H9 (cell line): ENCODE measurements at regions not wholly inside any gene's neighbourhood (a gene's known extent, or its start where the extent isn't known, plus 50 kb on each side); places are given as distances from the start of the nearest gene placed in this dataset.

ENCODE experiments used
- DNase-seq: peaks from one replicate; pipeline ENCODE4 v3.0.0-alpha.2; 2017
- H2AFZ ChIP-seq: one replicate; pipeline ENCODE4 v1.6.1; 2013; ENCODE audit warnings: mild to moderate bottlenecking, low read length, control low read depth, moderate library complexity
- H2AK5ac ChIP-seq: 2 replicates; pipeline ENCODE4 v1.6.1; 2013; ENCODE audit warnings: low read length, control low read depth, mixed read lengths; ENCODE audit not compliant: insufficient read length
- H2BK120ac ChIP-seq: one replicate; pipeline ENCODE4 v1.6.1; 2013; ENCODE audit warnings: low read depth, mild to moderate bottlenecking, low read length, control low read depth, inconsistent platforms; ENCODE audit not compliant: poor library complexity, severe bottlenecking
- H2BK12ac ChIP-seq: 2 replicates; pipeline ENCODE4 v1.6.1; 2013; ENCODE audit warnings: low read length, control low read depth, mixed read lengths, low read depth; ENCODE audit not compliant: insufficient read length
- H2BK15ac ChIP-seq: 2 replicates; pipeline ENCODE4 v1.6.1; 2013; ENCODE audit warnings: low read depth, low read length, control low read depth
- H2BK20ac ChIP-seq: one replicate; pipeline ENCODE4 v1.6.1; 2013; ENCODE audit warnings: low read depth, mild to moderate bottlenecking, low read length, control low read depth, inconsistent platforms; ENCODE audit not compliant: poor library complexity, severe bottlenecking
- H2BK5ac ChIP-seq: 2 replicates; pipeline ENCODE4 v1.6.1; 2013; ENCODE audit warnings: low read length, control low read depth, mixed read lengths; ENCODE audit not compliant: insufficient read length
- H3K14ac ChIP-seq: 2 replicates; pipeline ENCODE4 v1.6.1; 2013; ENCODE audit warnings: low read length, control low read depth; ENCODE audit not compliant: insufficient read depth
- H3K18ac ChIP-seq: 2 replicates; pipeline ENCODE4 v1.6.1; 2013; ENCODE audit warnings: low read depth, mild to moderate bottlenecking, mixed read lengths, low read length, control low read depth; ENCODE audit not compliant: insufficient read length
- H3K23ac ChIP-seq: 2 replicates; pipeline ENCODE4 v1.6.1; 2013; ENCODE audit warnings: low read length, control low read depth, mixed read lengths, low read depth; ENCODE audit not compliant: insufficient read length
- H3K23me2 ChIP-seq: 2 replicates; pipeline ENCODE4 v1.6.1; 2013; ENCODE audit warnings: low read depth, mild to moderate bottlenecking, mixed read lengths, low read length, control low read depth; ENCODE audit not compliant: insufficient read length, poor library complexity, severe bottlenecking
- H3K27ac ChIP-seq: 2 replicates; pipeline ENCODE4 v1.5.1; 2013; ENCODE audit warnings: low read length, control low read depth, mixed read lengths, low read depth; ENCODE audit not compliant: insufficient read length
- H3K27me3 ChIP-seq: 2 replicates; pipeline ENCODE4 v1.6.1; 2013; ENCODE audit warnings: low read length, control low read depth, inconsistent platforms; ENCODE audit not compliant: insufficient read depth
- H3K4ac ChIP-seq: 2 replicates; pipeline ENCODE4 v1.6.1; 2013; ENCODE audit warnings: low read depth, mild to moderate bottlenecking, control low read depth, inconsistent platforms, low read length, moderate library complexity
- H3K4me1 ChIP-seq: 2 replicates; pipeline ENCODE4 v1.6.1; 2013; ENCODE audit warnings: low read length, control low read depth, inconsistent platforms; ENCODE audit not compliant: insufficient read depth
- H3K4me2 ChIP-seq: 2 replicates; pipeline ENCODE4 v1.6.1; 2013; ENCODE audit warnings: low read length, control low read depth, mixed read lengths; ENCODE audit not compliant: insufficient read length, insufficient read depth
- H3K56ac ChIP-seq: 2 replicates; pipeline ENCODE4 v1.6.1; 2013; ENCODE audit warnings: low read depth, mild to moderate bottlenecking, mixed read lengths, low read length, control low read depth; ENCODE audit not compliant: insufficient read length
- H3K79me1 ChIP-seq: 2 replicates; pipeline ENCODE4 v1.6.1; 2013; ENCODE audit warnings: low read depth, mild to moderate bottlenecking, moderate library complexity, low read length, control low read depth, inconsistent platforms; ENCODE audit not compliant: insufficient read depth, poor library complexity, severe bottlenecking
- H3K79me2 ChIP-seq: 2 replicates; pipeline ENCODE4 v1.6.1; 2013; ENCODE audit warnings: low read length, control low read depth, inconsistent platforms; ENCODE audit not compliant: insufficient read depth
- H3K9ac ChIP-seq: 2 replicates; pipeline ENCODE4 v1.6.1; 2013; ENCODE audit warnings: low read length, control low read depth, mixed read lengths; ENCODE audit not compliant: insufficient read length; ENCODE audit errors: extremely low read depth
- H3K9me3 ChIP-seq: one replicate; pipeline ENCODE4 v1.6.1; 2013; ENCODE audit warnings: low read depth, low read length, inconsistent platforms; ENCODE audit not compliant: control insufficient read depth
- H3T11ph ChIP-seq: one replicate; pipeline ENCODE4 v1.6.1; 2013; ENCODE audit warnings: mild to moderate bottlenecking, low read length, control low read depth, inconsistent platforms
- H4K20me1 ChIP-seq: one replicate; pipeline ENCODE4 v1.6.1; 2013; ENCODE audit not compliant: control insufficient read depth, insufficient read length, insufficient read depth
- H4K5ac ChIP-seq: 2 replicates; pipeline ENCODE4 v1.6.1; 2013; ENCODE audit warnings: low read depth, mild to moderate bottlenecking, mixed read lengths, low read length, control low read depth; ENCODE audit not compliant: insufficient read length
- H4K8ac ChIP-seq: replicated peaks from 2 replicates; pipeline ENCODE4 v1.6.1; 2013; ENCODE audit warnings: low read length, control low read depth, mixed read lengths, low read depth; ENCODE audit not compliant: insufficient read length
- H4K91ac ChIP-seq: 2 replicates; pipeline ENCODE4 v1.6.1; 2013; ENCODE audit warnings: low read depth, mild to moderate bottlenecking, moderate library complexity, mixed read lengths, low read length, control low read depth; ENCODE audit not compliant: insufficient read length
- H3K27ac Mint-ChIP-seq, 3 experiments: 2 replicates in 2 of 3; 3 replicates in 1 of 3; pipeline ENCODE4 v1.8.0; 2020 to 2021; ENCODE audit warnings: mixed read lengths in 3 of 3, mild to moderate bottlenecking in 1 of 3, moderate library complexity in 1 of 3
- H3K27me3 Mint-ChIP-seq: 2 replicates; pipeline ENCODE4 v1.8.0; 2021; ENCODE audit warnings: low read depth, mild to moderate bottlenecking, moderate library complexity, mixed read lengths
- H3K36me3 Mint-ChIP-seq, 3 experiments: 2 replicates in 2 of 3; 3 replicates in 1 of 3; pipeline ENCODE4 v1.8.0; 2020 to 2021; ENCODE audit warnings: low read depth in 3 of 3, mixed read lengths in 3 of 3; ENCODE audit not compliant: insufficient read depth in 1 of 3
- H3K4me1 Mint-ChIP-seq, 2 experiments: 2 replicates each; pipeline ENCODE4 v1.8.0; 2020; ENCODE audit warnings: mixed read lengths in 2 of 2
- H3K4me3 Mint-ChIP-seq, 2 experiments: 2 replicates in 1 of 2; 3 replicates in 1 of 2; pipeline ENCODE4 v1.8.0; 2020 to 2021; ENCODE audit warnings: mild to moderate bottlenecking in 2 of 2, mixed read lengths in 2 of 2, moderate library complexity in 1 of 2
- H3K9me3 Mint-ChIP-seq, 2 experiments: 2 replicates in 1 of 2; 3 replicates in 1 of 2; pipeline ENCODE4 v1.8.0; 2020; ENCODE audit warnings: mild to moderate bottlenecking in 2 of 2, mixed read lengths in 2 of 2, moderate library complexity in 1 of 2
- CTCF ChIP-seq: fragments of 200-600 bp; sonication (generic); conservative IDR thresholded peaks from 3 replicates; pipeline ENCODE4 v1.8.0; 2021; ENCODE audit warnings: antibody characterized with exemption, mild to moderate bottlenecking
- WGBS: extraction: QIAGEN DNeasy Blood & Tissue Kit; methylation state at CpG from one replicate; pipeline ENCODE4 v1.1.7; 2013; ENCODE audit warnings: missing lambda C conversion rate, low lambda C conversion rate, mixed read lengths; ENCODE audit not compliant: insufficient read length; ENCODE audit errors: extremely low coverage; 5-methylcytosine and 5-hydroxymethylcytosine counted together

GRCh38 chr2:175730050-175730449 is 272.0 kb downstream of the LNPK start:
- WGBS = no CpG with 5 or more reads among the region's 4 CpGs

More at GRCh38 chr2:175730050-175730449, 272.0 kb downstream of the LNPK start:
- Histone ChIP-seq H3K9me3 (no peaks in the 10 kb centered on the region), H3K27ac (no peak overlapping the region), H4K20me1 (no peaks in the 10 kb centered on the region), H3T11ph (no peak overlapping the region), H3K14ac (no peak overlapping the region), H3K27me3 (no peaks in the 10 kb centered on the region), H3K4me1 (no peaks in the 10 kb centered on the region), H4K8ac (no peak overlapping the region), H3K56ac (no peak overlapping the region), H2BK5ac (no peak overlapping the region), H3K79me1 (no peaks in the 10 kb centered on the region), H3K4ac (no peak overlapping the region), H3K79me2 (no peaks in the 10 kb centered on the region), H3K23me2 (no peaks in the 10 kb centered on the region), H2BK15ac (no peak overlapping the region), H2AFZ (no peak overlapping the region), H4K5ac (no peak overlapping the region), H3K9ac (no peak overlapping the region), H2BK20ac (no peak overlapping the region), H3K18ac (no peak overlapping the region), H2AK5ac (no peak overlapping the region), H3K23ac (no peak overlapping the region), H4K91ac (no peak overlapping the region), H3K4me2 (no peak overlapping the region), H2BK12ac (no peak overlapping the region), H2BK120ac (no peak overlapping the region)
- no peak overlapping the region for H3K27ac Mint-ChIP-seq
- H3K4me3 Mint-ChIP-seq = no peak overlapping the region
- H3K9me3 Mint-ChIP-seq = no peaks in the 10 kb centered on the region
- no peaks in the 10 kb centered on the region for H3K36me3 Mint-ChIP-seq
- H3K27me3 Mint-ChIP-seq = no peaks in the 10 kb centered on the region
- no peak for TF ChIP-seq CTCF
- H3K4me1 Mint-ChIP-seq = peaks cover 7% of the 10 kb centered on the region in 2 experiments
- no peak for DNase-seq
